Right atrium auricular region (tissue), 2 donors: ENCODE measurements at regions not wholly inside any gene's neighbourhood (a gene's known extent, or its start where the extent isn't known, plus 50 kb on each side); places are given as distances from the start of the nearest gene placed in this dataset.

Experiments
- DNase-seq: peaks from one replicate; pipeline ENCODE4 v3.0.0-alpha.2; 2019; ENCODE audit warnings: low spot score
- H3K27ac ChIP-seq, 2 donors: fragments of 200-600 bp; sonication (generic); 1 replicate in 1 of 2; 2 replicates in 1 of 2; pipeline ENCODE4 v1.5.1; 2016 to 2019
- H3K27me3 ChIP-seq, 2 donors: fragments of 200-600 bp; sonication (generic); one replicate each; pipeline versions ENCODE4 v1.5.1 to v1.6.0; 2017 to 2019
- H3K36me3 ChIP-seq: fragments of 200-600 bp; sonication (generic); one replicate; pipeline ENCODE4 v1.5.1; 2016
- H3K4me1 ChIP-seq, 2 donors: fragments of 200-600 bp; sonication (generic); one replicate each; pipeline versions ENCODE4 v1.5.1 to v1.6.0; 2017 to 2019
- H3K4me3 ChIP-seq, 2 donors: fragments of 200-600 bp; sonication (generic); 1 replicate in 1 of 2; 2 replicates in 1 of 2; pipeline ENCODE4 v1.5.1; 2017 to 2019; ENCODE audit warnings: mild to moderate bottlenecking in 1 of 2, moderate library complexity in 1 of 2
- H3K9me3 ChIP-seq, 2 donors: fragments of 200-600 bp; sonication (generic); one replicate each; pipeline ENCODE4 v1.5.1; 2019
- CTCF ChIP-seq, 2 donors: fragments of 200-600 bp; sonication (generic); IDR thresholded peaks; one replicate each; pipeline ENCODE4 v1.5.1; 2019; ENCODE audit warnings: antibody characterized with exemption in 2 of 2

- Histone ChIP-seq H3K36me3 (no peaks in the 10 kb centered on the region), H3K27me3 (no peaks in the 10 kb centered on the region), H3K4me1 (no peaks in the 10 kb centered on the region), H3K27ac (peak overlapping the region; percentile 8 to 35), H3K4me3 (no peak overlapping the region), H3K9me3 (peaks cover 0 to 6% of the 10 kb centered on the region in 2 donors)
- DNase-seq: no peak
- no peak for TF ChIP-seq CTCF (IDR thresholded peaks at IDR 0.05)
Measured at GRCh38 chr15:46366360-46367007, 731.7 kb downstream of the SQOR start.

DNA sequence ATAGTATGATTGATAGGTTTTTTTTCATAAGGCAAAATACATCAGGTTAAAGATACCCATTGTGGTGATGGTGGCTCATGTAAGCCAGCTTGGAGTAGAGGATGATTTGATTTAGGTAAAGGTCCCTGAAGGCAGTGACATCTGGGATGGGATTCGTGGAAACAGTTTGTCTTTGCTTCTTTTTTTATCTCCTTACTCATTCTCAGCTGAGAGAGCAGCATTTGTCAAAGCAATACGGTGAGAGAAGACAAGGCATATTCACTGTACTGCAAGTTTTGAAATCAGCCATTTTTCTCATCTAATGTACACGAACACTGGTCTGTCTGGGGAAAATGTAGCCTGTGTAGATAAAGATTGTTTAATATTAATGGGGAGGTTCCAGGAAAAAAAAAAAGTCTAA, 749.1 kb downstream of the SQOR start:
- TF ChIP-seq CTCF (IDR thresholded peaks at IDR 0.05): no peak
- Histone ChIP-seq H3K4me1 (no peaks in the 10 kb centered on the region), H3K4me3 (no peak overlapping the region), H3K36me3 (no peaks in the 10 kb centered on the region), H3K9me3 (no peaks in the 10 kb centered on the region), H3K27ac (no peak overlapping the region), H3K27me3 (no peaks in the 10 kb centered on the region)
- DNase-seq: no peak

DNA sequence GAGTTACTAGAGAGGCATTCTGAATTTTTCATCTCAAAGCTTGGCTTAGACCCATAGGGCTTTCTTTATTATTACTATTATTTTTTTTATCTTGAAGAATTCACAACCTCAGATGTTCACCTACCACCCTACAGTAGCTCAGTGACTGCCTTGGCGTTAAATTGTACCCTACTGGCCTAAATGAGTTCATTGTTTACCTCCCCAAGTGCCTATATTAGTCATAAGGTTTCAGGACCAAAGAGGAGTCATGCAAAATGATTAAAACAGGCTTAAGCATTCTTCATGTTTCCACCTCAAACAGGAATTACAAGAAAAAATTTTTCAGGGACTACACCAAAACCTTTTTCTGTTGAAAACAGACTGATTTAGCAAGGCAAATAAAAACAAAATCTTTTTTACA, 751.5 kb downstream of the SQOR start:
- TF ChIP-seq CTCF (IDR thresholded peaks at IDR 0.05): no peak
- H3K9me3 ChIP-seq: peaks cover 0 to 10% of the 10 kb centered on the region in 2 donors
- DNase-seq: no peak
- no peak overlapping the region for H3K27ac ChIP-seq
- no peaks in the 10 kb centered on the region for H3K4me1 ChIP-seq
- no peak overlapping the region for H3K4me3 ChIP-seq
- no peaks in the 10 kb centered on the region for H3K36me3 ChIP-seq
- H3K27me3 ChIP-seq: no peaks in the 10 kb centered on the region

DNA sequence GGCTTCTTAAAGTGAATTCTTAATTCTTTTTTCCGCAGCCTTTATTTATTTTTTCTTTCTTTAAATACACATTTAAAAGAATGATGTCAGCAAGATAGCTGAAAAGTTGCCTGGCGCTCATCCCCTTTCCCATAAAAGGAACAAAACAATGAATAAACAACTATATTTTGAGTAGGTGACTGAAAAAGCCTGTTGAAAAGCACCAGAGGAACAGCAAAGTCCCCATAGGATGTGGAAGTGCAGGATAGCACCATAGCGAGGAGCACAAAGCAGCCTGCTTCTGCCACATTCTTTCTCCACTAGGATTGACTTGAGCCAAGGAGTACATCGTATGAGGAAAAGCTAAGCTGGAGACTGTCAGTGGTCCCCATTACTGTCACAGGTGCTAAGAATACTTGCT, 754.9 kb downstream of the SQOR start:
- no peak for TF ChIP-seq CTCF (IDR thresholded peaks at IDR 0.05)
- H3K27me3 ChIP-seq: no peaks in the 10 kb centered on the region
- no peaks in the 10 kb centered on the region for H3K36me3 ChIP-seq
- H3K4me3 ChIP-seq: no peak overlapping the region
- no peaks in the 10 kb centered on the region for H3K4me1 ChIP-seq
- peaks cover 0 to 23% of the 10 kb centered on the region in 2 donors for H3K9me3 ChIP-seq
- no peak overlapping the region for H3K27ac ChIP-seq
- no peak for DNase-seq

DNA sequence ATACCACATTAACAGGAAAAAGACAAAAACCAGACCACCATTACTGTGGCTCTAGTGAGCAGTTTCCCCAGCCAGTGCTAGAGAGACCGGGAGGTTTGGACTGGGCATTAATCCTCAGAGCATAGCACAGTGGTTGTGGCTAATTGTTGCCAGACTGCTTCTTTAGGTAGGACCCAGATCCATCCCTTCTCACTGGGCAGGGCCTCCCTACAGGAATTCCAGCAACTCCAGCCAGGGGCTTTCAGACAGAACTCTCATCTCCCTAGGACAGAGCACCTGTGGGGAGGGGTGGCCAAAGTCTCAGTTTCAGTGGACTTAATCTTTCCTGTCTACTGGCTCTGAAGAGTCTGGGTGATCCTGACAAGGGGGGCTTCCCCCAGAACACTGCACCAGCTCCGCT, 759.6 kb downstream of the SQOR start:
- Histone ChIP-seq H3K27me3 (no peaks in the 10 kb centered on the region), H3K4me1 (no peaks in the 10 kb centered on the region), H3K27ac (no peak overlapping the region), H3K4me3 (no peak overlapping the region), H3K36me3 (no peaks in the 10 kb centered on the region), H3K9me3 (peaks cover 0 to 39% of the 10 kb centered on the region in 2 donors)
- no peak for DNase-seq
- TF ChIP-seq CTCF (IDR thresholded peaks at IDR 0.05): no peak

DNA sequence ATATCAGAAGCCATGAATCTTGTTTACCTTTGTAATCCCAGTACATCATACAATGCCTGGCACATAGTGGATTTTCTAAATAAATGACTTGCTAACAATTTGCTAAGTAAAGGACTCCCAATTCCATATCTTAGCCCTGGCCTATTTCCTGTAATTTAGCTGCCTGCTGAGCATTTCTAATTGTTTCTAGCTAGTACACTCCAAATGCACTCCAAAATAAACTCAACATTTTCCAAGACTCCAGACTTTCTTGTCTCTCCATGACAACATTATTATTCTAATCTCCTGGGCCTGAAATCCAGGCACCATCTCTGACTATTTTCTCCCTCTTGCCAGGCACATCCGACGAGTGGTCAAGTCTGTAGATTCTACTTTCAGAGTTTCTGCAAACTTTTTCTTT, 773.5 kb downstream of the SQOR start:
- H3K9me3 ChIP-seq: no peaks in the 10 kb centered on the region
- no peak for DNase-seq
- no peaks in the 10 kb centered on the region for H3K27me3 ChIP-seq
- no peak overlapping the region for H3K4me3 ChIP-seq
- H3K27ac ChIP-seq: no peak overlapping the region
- no peaks in the 10 kb centered on the region for H3K36me3 ChIP-seq
- TF ChIP-seq CTCF (IDR thresholded peaks at IDR 0.05): no peak
- H3K4me1 ChIP-seq: peaks cover 0 to 3% of the 10 kb centered on the region in 2 donors
